Psoas muscle (tissue), 7 donors: ENCODE measurements at regions not wholly inside any gene's neighbourhood (a gene's known extent, or its start where the extent isn't known, plus 50 kb on each side); places are given as distances from the start of the nearest gene placed in this dataset.

Experiments used
- ATAC-seq, 4 donors: fragments of 200-7000 bp; cut with Tn5 transposase; one replicate each; pipeline ENCODE4 v1.9.1; 2020; ENCODE audit warnings: moderate library complexity in 3 of 4, mild to moderate bottlenecking in 2 of 4
- DNase-seq, 2 donors: peaks; one replicate each; pipeline ENCODE4 v3.0.0-alpha.2; 2020
- H3K27ac ChIP-seq: fragments of 200-600 bp; one replicate; pipeline ENCODE4 v1.8.0; 2022
- H3K27me3 ChIP-seq, 3 donors: fragments of 200-600 bp in 1 of 3; one replicate each; pipeline versions ENCODE4 v1.6.1 to v1.8.0; 2013 to 2022; ENCODE audit warnings: low read length in 2 of 3, mild to moderate bottlenecking in 2 of 3, moderate library complexity in 1 of 3; ENCODE audit not compliant: insufficient read depth in 3 of 3
- H3K36me3 ChIP-seq, 2 donors: fragments of 200-600 bp in 1 of 2; one replicate each; pipeline versions ENCODE4 v1.6.1 to v1.8.0; 2013 to 2022; ENCODE audit warnings: low read depth in 1 of 2, mild to moderate bottlenecking in 1 of 2, moderate library complexity in 1 of 2; ENCODE audit not compliant: insufficient read depth in 1 of 2
- H3K4me1 ChIP-seq: fragments of 200-600 bp; one replicate; pipeline ENCODE4 v1.8.0; 2022
- H3K4me3 ChIP-seq: fragments of 200-600 bp; one replicate; pipeline ENCODE4 v1.8.0; 2022; ENCODE audit warnings: mild to moderate bottlenecking
- H3K9me3 ChIP-seq: fragments of 200-600 bp; one replicate; pipeline ENCODE4 v1.8.0; 2022
- CTCF ChIP-seq: fragments of 200-600 bp; IDR thresholded peaks from one replicate; pipeline ENCODE4 v1.8.0; 2022; ENCODE audit warnings: antibody characterized with exemption
- WGBS, 3 donors: extraction: QIAGEN DNeasy Blood & Tissue Kit; methylation state at CpG; one replicate each; pipeline versions ENCODE4 v1.1.6 to v1.1.7; 2013; 5-methylcytosine and 5-hydroxymethylcytosine counted together
- intact Hi-C, 2 donors: fragments of 100-400 bp; cut with DNase I; formaldehyde crosslinking; loops; one replicate each; pipeline versions ENCODE4 v1.11.0 to v1.14.2; 2022
- donor health status: healthy with polysubstance abuse.
- donor health status: DM: no; HTN: no; CAD: no; lungs with moderate emphysema.
- donor health status: Bipolar disorder and iron deficiency.
- donor health status: healthy.
- donor health status: DM: yes; HTN: yes; CAD: no.
- donor health status: DM: no; HTN: no; CAD: no.
- donor health status: DM: yes; HTN: yes; CAD: no.

GRCh38 chr3:127110982-127111693 lies 81.8 kb upstream of the PRR23E start:
- Histone ChIP-seq H3K4me3 (no peak overlapping the region), H3K9me3 (peaks cover 11% of the 10 kb centered on the region), H3K4me1 (no peaks in the 10 kb centered on the region), H3K27me3 (no peaks in the 10 kb centered on the region), H3K36me3 (no peaks in the 10 kb centered on the region), H3K27ac (no peak overlapping the region)
- 61 to 68% (median 65%) methylated on average over 3 of the region's 3 CpGs for WGBS, 3 donors
- ATAC-seq (no peak), DNase-seq (no peak)
- intact Hi-C loops: no loop called here
- no peak for TF ChIP-seq CTCF

GRCh38 chr3:127112796-127113570 lies 79.9 kb upstream of the PRR23E start:
- Histone ChIP-seq H3K9me3 (peaks cover 11% of the 10 kb centered on the region), H3K27ac (no peak overlapping the region), H3K4me3 (no peak overlapping the region), H3K4me1 (no peaks in the 10 kb centered on the region), H3K36me3 (no peaks in the 10 kb centered on the region), H3K27me3 (no peaks in the 10 kb centered on the region)
- intact Hi-C loops: no loop called here
- DNase-seq: no peak
- 62 to 69% (median 63%) methylated on average over 5 of the region's 5 CpGs for WGBS, 3 donors
- TF ChIP-seq CTCF: no peak
- ATAC-seq: no peak

GRCh38 chr3:127113571-127113891 lies 79.4 kb upstream of the PRR23E start:
- Histone ChIP-seq H3K36me3 (no peaks in the 10 kb centered on the region), H3K4me3 (no peak overlapping the region), H3K27me3 (no peaks in the 10 kb centered on the region), H3K9me3 (peaks cover 11% of the 10 kb centered on the region), H3K4me1 (no peaks in the 10 kb centered on the region), H3K27ac (no peak overlapping the region)
- DNase-seq: no peak
- intact Hi-C loops: no loop called here
- no peak for ATAC-seq
- TF ChIP-seq CTCF: no peak
- WGBS, 3 donors: 90 to 100% (median 94%) methylated on average over 1 of the region's 1 CpG

- H3K9me3 ChIP-seq: peaks cover 11% of the 10 kb centered on the region
- DNase-seq (no peak), ATAC-seq (no peak)
- H3K27me3 ChIP-seq: no peaks in the 10 kb centered on the region
- no peak overlapping the region for H3K27ac ChIP-seq
- H3K4me1 ChIP-seq: no peaks in the 10 kb centered on the region
- H3K36me3 ChIP-seq: no peaks in the 10 kb centered on the region
- no peak for TF ChIP-seq CTCF
- no peak overlapping the region for H3K4me3 ChIP-seq
- 70 to 78% (median 75%) methylated on average over 5 of the region's 5 CpGs for WGBS, 3 donors
- intact Hi-C loops: no loop called here
These were observed 78.4 kb upstream of the PRR23E start for GRCh38 chr3:127114337-127115070.
